ENCODE measurements at regions not wholly inside any gene's neighbourhood (a gene's known extent, or its start where the extent isn't known, plus 50 kb on each side); places are given as distances from the start of the nearest gene placed in this dataset.

GRCh38 chr16:35319536-35320192, 1860.3 kb downstream of the TP53TG3F start:
- no peak overlapping the region for H3K4me3 Mint-ChIP-seq
- H3K9me3 Mint-ChIP-seq = peaks cover 0 to 8% (median 0%) of the 10 kb centered on the region in 3 donors
- no peaks in the 10 kb centered on the region for H3K36me3 Mint-ChIP-seq
- peaks cover 0 to 3% (median 0%) of the 10 kb centered on the region in 3 donors for H3K4me1 Mint-ChIP-seq
- H3K27me3 Mint-ChIP-seq = no peaks in the 10 kb centered on the region
- no peak overlapping the region for H3K27ac Mint-ChIP-seq

GRCh38 chr16:35325936-35326335, 1866.5 kb downstream of the TP53TG3F start:
- Mint-ChIP-seq H3K27me3 (no peaks in the 10 kb centered on the region), H3K36me3 (no peaks in the 10 kb centered on the region), H3K9me3 (peaks cover 5 to 10% (median 10%) of the 10 kb centered on the region in 3 donors), H3K4me1 (peaks cover 0 to 4% (median 0%) of the 10 kb centered on the region in 3 donors), H3K27ac (no peak overlapping the region), H3K4me3 (no peak overlapping the region)

GRCh38 chr16:35339337-35339736, 1879.9 kb downstream of the TP53TG3F start:
- Mint-ChIP-seq H3K9me3 (peaks cover 3 to 17% (median 7%) of the 10 kb centered on the region in 3 donors), H3K27ac (no peak overlapping the region), H3K4me3 (no peak overlapping the region), H3K4me1 (no peaks in the 10 kb centered on the region), H3K36me3 (no peaks in the 10 kb centered on the region), H3K27me3 (no peaks in the 10 kb centered on the region)

- H3K4me1 Mint-ChIP-seq = no peaks in the 10 kb centered on the region
- no peak overlapping the region for H3K27ac Mint-ChIP-seq
- no peaks in the 10 kb centered on the region for H3K36me3 Mint-ChIP-seq
- H3K27me3 Mint-ChIP-seq = no peaks in the 10 kb centered on the region
- peaks cover 6 to 21% (median 8%) of the 10 kb centered on the region in 3 donors for H3K9me3 Mint-ChIP-seq
- H3K4me3 Mint-ChIP-seq = no peak overlapping the region
These were observed 1882.6 kb downstream of the TP53TG3F start for GRCh38 chr16:35342012-35342411.

GRCh38 chr16:35344012-35344762, 1884.8 kb downstream of the TP53TG3F start:
- H3K9me3 Mint-ChIP-seq = peaks cover 4 to 21% (median 6%) of the 10 kb centered on the region in 3 donors
- no peaks in the 10 kb centered on the region for H3K27me3 Mint-ChIP-seq
- no peaks in the 10 kb centered on the region for H3K36me3 Mint-ChIP-seq
- no peak overlapping the region for H3K4me3 Mint-ChIP-seq
- no peaks in the 10 kb centered on the region for H3K4me1 Mint-ChIP-seq
- H3K27ac Mint-ChIP-seq = no peak overlapping the region

GRCh38 chr16:35352431-35352830, 1893.0 kb downstream of the TP53TG3F start:
- Mint-ChIP-seq H3K36me3 (peaks cover 1% of the 10 kb centered on the region), H3K4me3 (no peak overlapping the region), H3K27ac (no peak overlapping the region), H3K4me1 (no peaks in the 10 kb centered on the region), H3K27me3 (no peaks in the 10 kb centered on the region), H3K9me3 (peaks cover 3 to 7% (median 5%) of the 10 kb centered on the region in 3 donors)

GRCh38 chr16:35363510-35363909, 1904.1 kb downstream of the TP53TG3F start:
- Mint-ChIP-seq H3K4me1 (peaks cover 0 to 3% (median 0%) of the 10 kb centered on the region in 3 donors), H3K36me3 (peaks cover 2% of the 10 kb centered on the region), H3K4me3 (no peak overlapping the region), H3K27ac (no peak overlapping the region), H3K9me3 (peaks cover 0 to 4% (median 4%) of the 10 kb centered on the region in 3 donors), H3K27me3 (no peaks in the 10 kb centered on the region)

GRCh38 chr16:35364263-35364662, 1904.9 kb downstream of the TP53TG3F start:
- no peak overlapping the region for H3K4me3 Mint-ChIP-seq
- peaks cover 0 to 3% (median 0%) of the 10 kb centered on the region in 3 donors for H3K4me1 Mint-ChIP-seq
- H3K27me3 Mint-ChIP-seq = no peaks in the 10 kb centered on the region
- no peak overlapping the region for H3K27ac Mint-ChIP-seq
- H3K9me3 Mint-ChIP-seq = peaks cover 0 to 4% (median 4%) of the 10 kb centered on the region in 3 donors
- peaks cover 2% of the 10 kb centered on the region for H3K36me3 Mint-ChIP-seq

- H3K27me3 Mint-ChIP-seq = no peaks in the 10 kb centered on the region
- no peak overlapping the region for H3K4me3 Mint-ChIP-seq
- H3K9me3 Mint-ChIP-seq = peaks cover 0 to 7% (median 6%) of the 10 kb centered on the region in 3 donors
- no peak overlapping the region for H3K27ac Mint-ChIP-seq
- H3K36me3 Mint-ChIP-seq = peaks cover 2% of the 10 kb centered on the region
- peaks cover 0 to 3% (median 0%) of the 10 kb centered on the region in 3 donors for H3K4me1 Mint-ChIP-seq
These were observed 1906.3 kb downstream of the TP53TG3F start for GRCh38 chr16:35365675-35366074.

GRCh38 chr16:35370617-35371016, 1911.2 kb downstream of the TP53TG3F start:
- Mint-ChIP-seq H3K4me1 (no peaks in the 10 kb centered on the region), H3K9me3 (peaks cover 0 to 9% (median 8%) of the 10 kb centered on the region in 3 donors), H3K27ac (no peak overlapping the region), H3K36me3 (no peaks in the 10 kb centered on the region), H3K4me3 (no peak overlapping the region), H3K27me3 (no peaks in the 10 kb centered on the region)

GRCh38 chr16:35377142-35377541, 1917.7 kb downstream of the TP53TG3F start:
- H3K4me3 Mint-ChIP-seq = no peak overlapping the region
- no peaks in the 10 kb centered on the region for H3K27me3 Mint-ChIP-seq
- H3K36me3 Mint-ChIP-seq = no peaks in the 10 kb centered on the region
- peaks cover 3 to 18% (median 3%) of the 10 kb centered on the region in 3 donors for H3K9me3 Mint-ChIP-seq
- H3K4me1 Mint-ChIP-seq = no peaks in the 10 kb centered on the region
- H3K27ac Mint-ChIP-seq = no peak overlapping the region

GRCh38 chr16:35386619-35387018, 1927.2 kb downstream of the TP53TG3F start:
- Mint-ChIP-seq H3K27ac (no peak overlapping the region), H3K27me3 (no peaks in the 10 kb centered on the region), H3K36me3 (no peaks in the 10 kb centered on the region), H3K4me1 (no peaks in the 10 kb centered on the region), H3K9me3 (peaks cover 0 to 5% (median 2%) of the 10 kb centered on the region in 3 donors), H3K4me3 (no peak overlapping the region)

GRCh38 chr16:35391328-35391727, 1931.9 kb downstream of the TP53TG3F start:
- Mint-ChIP-seq H3K9me3 (peaks cover 0 to 7% (median 2%) of the 10 kb centered on the region in 3 donors), H3K36me3 (no peaks in the 10 kb centered on the region)

GRCh38 chr16:35398180-35398579, 1938.8 kb downstream of the TP53TG3F start:
- no peak overlapping the region for H3K4me3 Mint-ChIP-seq
- no peaks in the 10 kb centered on the region for H3K4me1 Mint-ChIP-seq
- H3K27me3 Mint-ChIP-seq = no peaks in the 10 kb centered on the region
- H3K36me3 Mint-ChIP-seq = no peaks in the 10 kb centered on the region
- no peak overlapping the region for H3K27ac Mint-ChIP-seq
- peaks cover 0 to 18% (median 0%) of the 10 kb centered on the region in 3 donors for H3K9me3 Mint-ChIP-seq

More at GRCh38 chr16:35391328-35391727, 1931.9 kb downstream of the TP53TG3F start:
- Mint-ChIP-seq H3K27me3 (no peaks in the 10 kb centered on the region), H3K4me1 (no peaks in the 10 kb centered on the region), H3K4me3 (no peak overlapping the region), H3K27ac (no peak overlapping the region)

- peaks cover 0 to 18% (median 0%) of the 10 kb centered on the region in 3 donors for H3K9me3 Mint-ChIP-seq
- no peak overlapping the region for H3K27ac Mint-ChIP-seq
- no peaks in the 10 kb centered on the region for H3K4me1 Mint-ChIP-seq
- H3K4me3 Mint-ChIP-seq = no peak overlapping the region
- H3K27me3 Mint-ChIP-seq = no peaks in the 10 kb centered on the region
- H3K36me3 Mint-ChIP-seq = no peaks in the 10 kb centered on the region
These were observed 1939.7 kb downstream of the TP53TG3F start for GRCh38 chr16:35399133-35399532.

Data from IgD-negative memory B cell (primary cell).